Natural killer cell (primary cell): ENCODE measurements at regions not wholly inside any gene's neighbourhood (a gene's known extent, or its start where the extent isn't known, plus 50 kb on each side); places are given as distances from the start of the nearest gene placed in this dataset.

Experiments used
- ATAC-seq, 3 donors: fragments of 150-1000 bp in 2 of 3; fragments of 200-7000 bp in 1 of 3; cut with Tn5 transposase; 1 replicate in 1 of 3; 2 replicates in 2 of 3; pipeline ENCODE4 v1.10.0; 2021; ENCODE audit warnings: mild to moderate bottlenecking in 2 of 3, moderate library complexity in 2 of 3
- DNase-seq, 2 donors: peaks; one replicate each; pipeline versions ENCODE4 v3.0.0 to v3.0.0-alpha.2; 2013 to 2021; ENCODE audit warnings: mixed read lengths in 1 of 2
- H3K27ac ChIP-seq: one replicate; pipeline ENCODE4 v1.5.1; 2013; ENCODE audit warnings: mild to moderate bottlenecking, low read length
- H3K27me3 ChIP-seq: one replicate; pipeline ENCODE4 v1.6.1; 2013; ENCODE audit warnings: low read length; ENCODE audit not compliant: control insufficient read depth, insufficient read depth
- H3K36me3 ChIP-seq: one replicate; pipeline ENCODE4 v1.6.1; 2013; ENCODE audit warnings: low read length; ENCODE audit not compliant: control insufficient read depth, insufficient read depth
- H3K4me1 ChIP-seq: one replicate; pipeline ENCODE4 v1.6.1; 2013; ENCODE audit warnings: low read length; ENCODE audit not compliant: control insufficient read depth, insufficient read depth
- H3K4me3 ChIP-seq: one replicate; pipeline ENCODE4 v1.5.1; 2013; ENCODE audit warnings: low read length
- H3K9me3 ChIP-seq: one replicate; pipeline ENCODE4 v1.6.1; 2013; ENCODE audit warnings: low read length; ENCODE audit not compliant: control insufficient read depth, insufficient read depth
- H3K27ac Mint-ChIP-seq, 2 donors: one replicate each; pipeline ENCODE4 v1.8.0; 2022; ENCODE audit warnings: mild to moderate bottlenecking in 2 of 2, mixed read lengths in 2 of 2, moderate library complexity in 1 of 2
- H3K27me3 Mint-ChIP-seq, 2 donors: one replicate each; pipeline ENCODE4 v1.8.0; 2022; ENCODE audit warnings: low read depth in 2 of 2, mixed read lengths in 2 of 2
- H3K36me3 Mint-ChIP-seq: one replicate; pipeline ENCODE4 v1.8.0; 2022; ENCODE audit warnings: mixed read lengths
- H3K4me1 Mint-ChIP-seq, 2 donors: one replicate each; pipeline ENCODE4 v1.8.0; 2022; ENCODE audit warnings: mixed read lengths in 2 of 2
- H3K4me3 Mint-ChIP-seq: one replicate; pipeline ENCODE4 v1.8.0; 2022; ENCODE audit warnings: mild to moderate bottlenecking, moderate library complexity, mixed read lengths
- H3K9me3 Mint-ChIP-seq, 2 donors: one replicate each; pipeline ENCODE4 v1.8.0; 2022; ENCODE audit warnings: mixed read lengths in 2 of 2
- CTCF ChIP-seq: fragments of 200-600 bp; IDR thresholded peaks from one replicate; pipeline ENCODE4 v1.8.0; 2022; ENCODE audit warnings: antibody characterized with exemption
- WGBS: methylation state at CpG from one replicate; pipeline ENCODE4 v1.1.7; 2013; ENCODE audit warnings: missing lambda C conversion rate; ENCODE audit not compliant: insufficient coverage; 5-methylcytosine and 5-hydroxymethylcytosine counted together
- intact Hi-C: fragments of 100-400 bp; cut with micrococcal nuclease; formaldehyde crosslinking; loops from one replicate; pipeline ENCODE4 v1.14.2; 2022

- ATAC-seq = no peak
- 98% methylated on average over 4 of the region's 5 CpGs for WGBS
- intact Hi-C loops = no loop called here
- H3K4me3 Mint-ChIP-seq = no peak overlapping the region
- TF ChIP-seq CTCF = no peak
- H3K36me3 ChIP-seq = no peaks in the 10 kb centered on the region
- DNase-seq = no peak
- H3K9me3 ChIP-seq = no peaks in the 10 kb centered on the region
- H3K4me3 ChIP-seq = no peak overlapping the region
- peaks cover 2% of the 10 kb centered on the region in 2 donors for H3K9me3 Mint-ChIP-seq
- H3K27ac Mint-ChIP-seq = no peak overlapping the region
- no peaks in the 10 kb centered on the region for H3K4me1 Mint-ChIP-seq
- H3K36me3 Mint-ChIP-seq = no peaks in the 10 kb centered on the region
- no peak overlapping the region for H3K27ac ChIP-seq
- H3K4me1 ChIP-seq = no peaks in the 10 kb centered on the region
- H3K27me3 Mint-ChIP-seq = no peaks in the 10 kb centered on the region
- H3K27me3 ChIP-seq = no peaks in the 10 kb centered on the region
Measured at GRCh38 chr13:73367886-73368285, 309.1 kb downstream of the KLF5 start.

- H3K4me1 Mint-ChIP-seq = no peaks in the 10 kb centered on the region
- DNase-seq = no peak
- H3K27ac Mint-ChIP-seq = no peak overlapping the region
- Histone ChIP-seq H3K9me3 (no peaks in the 10 kb centered on the region), H3K4me1 (no peaks in the 10 kb centered on the region), H3K27ac (no peak overlapping the region), H3K27me3 (no peaks in the 10 kb centered on the region), H3K4me3 (no peak overlapping the region), H3K36me3 (no peaks in the 10 kb centered on the region)
- no peak overlapping the region for H3K4me3 Mint-ChIP-seq
- H3K36me3 Mint-ChIP-seq = no peaks in the 10 kb centered on the region
- intact Hi-C loops = no loop called here
- peaks cover under 1 to 2% of the 10 kb centered on the region in 2 donors for H3K9me3 Mint-ChIP-seq
- WGBS = 93% methylated on average over 3 of the region's 3 CpGs
- no peak for ATAC-seq
- no peaks in the 10 kb centered on the region for H3K27me3 Mint-ChIP-seq
- TF ChIP-seq CTCF = no peak
Measured at GRCh38 chr13:73366241-73366640, 307.4 kb downstream of the KLF5 start.

- H3K27me3 Mint-ChIP-seq = no peaks in the 10 kb centered on the region
- DNase-seq (no peak), ATAC-seq (no peak)
- no peak overlapping the region for H3K27ac Mint-ChIP-seq
- peaks cover 0 to 2% of the 10 kb centered on the region in 2 donors for H3K9me3 Mint-ChIP-seq
- no peak for TF ChIP-seq CTCF
- H3K4me3 Mint-ChIP-seq = no peak overlapping the region
- 82% methylated on average over 4 of the region's 4 CpGs for WGBS
- no peaks in the 10 kb centered on the region for H3K36me3 Mint-ChIP-seq
- Histone ChIP-seq H3K9me3 (no peaks in the 10 kb centered on the region), H3K36me3 (no peaks in the 10 kb centered on the region), H3K27me3 (no peaks in the 10 kb centered on the region), H3K4me1 (no peaks in the 10 kb centered on the region), H3K27ac (no peak overlapping the region), H3K4me3 (no peak overlapping the region)
- intact Hi-C loops = no loop called here
- H3K4me1 Mint-ChIP-seq = no peaks in the 10 kb centered on the region
Measured at GRCh38 chr13:73365681-73366080, 306.9 kb downstream of the KLF5 start.

GRCh38 chr13:73365252-73365651, 306.4 kb downstream of the KLF5 start:
- H3K27me3 ChIP-seq = no peaks in the 10 kb centered on the region
- 83% methylated on average over 3 of the region's 3 CpGs for WGBS

More at GRCh38 chr13:73365252-73365651, 306.4 kb downstream of the KLF5 start:
- Histone ChIP-seq H3K4me3 (no peak overlapping the region), H3K36me3 (no peaks in the 10 kb centered on the region), H3K4me1 (no peaks in the 10 kb centered on the region), H3K9me3 (no peaks in the 10 kb centered on the region), H3K27ac (no peak overlapping the region)
- no peaks in the 10 kb centered on the region for H3K27me3 Mint-ChIP-seq
- no peak for TF ChIP-seq CTCF
- no peaks in the 10 kb centered on the region for H3K36me3 Mint-ChIP-seq
- DNase-seq (no peak), ATAC-seq (no peak)
- no peak overlapping the region for H3K4me3 Mint-ChIP-seq
- intact Hi-C loops = no loop called here
- H3K4me1 Mint-ChIP-seq = no peaks in the 10 kb centered on the region
- no peak overlapping the region for H3K27ac Mint-ChIP-seq
- H3K9me3 Mint-ChIP-seq = peaks cover 0 to 2% of the 10 kb centered on the region in 2 donors
